DOHH2 (cell line): ENCODE measurements at regions not wholly inside any gene's neighbourhood (a gene's known extent, or its start where the extent isn't known, plus 50 kb on each side); places are given as distances from the start of the nearest gene placed in this dataset.

Source experiments
- H3F3A ChIP-seq: fragments of 200-600 bp; sonication (generic), shearing (Covaris generic); 2 replicates; pipeline ENCODE4 v1.6.0; 2016; ENCODE audit warnings: antibody characterized with exemption, mild to moderate bottlenecking; ENCODE audit not compliant: control insufficient read depth, insufficient read depth
- H3K27ac ChIP-seq: fragments of 200-600 bp; sonication (generic); 2 replicates; pipeline ENCODE4 v1.5.1; 2014; ENCODE audit warnings: low read depth, mild to moderate bottlenecking, low read length, moderate library complexity
- H3K27me3 ChIP-seq: fragments of 200-600 bp; sonication (generic); 2 replicates; pipeline ENCODE4 v1.6.1; 2014; ENCODE audit warnings: mild to moderate bottlenecking, low read length, mixed read lengths; ENCODE audit not compliant: control insufficient read depth
- H3K36me3 ChIP-seq: fragments of 200-600 bp; sonication (generic); 2 replicates; pipeline ENCODE4 v1.6.1; 2014; ENCODE audit warnings: mild to moderate bottlenecking, low read length, moderate library complexity, mixed read lengths; ENCODE audit not compliant: control insufficient read depth
- H3K4me1 ChIP-seq: fragments of 200-600 bp; sonication (generic); 2 replicates; pipeline ENCODE4 v1.6.1; 2014; ENCODE audit warnings: mild to moderate bottlenecking, low read length, mixed read lengths; ENCODE audit not compliant: control insufficient read depth
- H3K4me2 ChIP-seq: fragments of 200-600 bp; sonication (generic); 2 replicates; pipeline ENCODE4 v1.6.0; 2014; ENCODE audit warnings: mild to moderate bottlenecking, low read length, moderate library complexity
- H3K4me3 ChIP-seq: fragments of 200-600 bp; sonication (generic); 2 replicates; pipeline ENCODE4 v1.5.1; 2014; ENCODE audit warnings: mild to moderate bottlenecking, low read length, mixed read lengths
- H3K79me2 ChIP-seq: fragments of 200-600 bp; sonication (generic); 2 replicates; pipeline ENCODE4 v1.6.1; 2014; ENCODE audit warnings: mild to moderate bottlenecking, low read length, mixed read lengths; ENCODE audit not compliant: control insufficient read depth
- H3K9me2 ChIP-seq: fragments of 200-600 bp; sonication (generic); replicated peaks from 2 replicates; pipeline ENCODE4 v1.6.1; 2014; ENCODE audit warnings: mild to moderate bottlenecking, low read length, mixed read lengths; ENCODE audit not compliant: control insufficient read depth
- H3K9me3 ChIP-seq: fragments of 200-600 bp; sonication (generic); 2 replicates; pipeline ENCODE4 v1.6.1; 2014; ENCODE audit warnings: antibody characterized with exemption, low read length, mixed read lengths; ENCODE audit not compliant: control insufficient read depth, insufficient read depth
- H4K20me1 ChIP-seq: fragments of 200-600 bp; sonication (generic); 2 replicates; pipeline ENCODE4 v1.6.0; 2014; ENCODE audit warnings: low read depth, mild to moderate bottlenecking, antibody characterized with exemption, low read length, moderate library complexity; ENCODE audit not compliant: control insufficient read depth, insufficient read depth
- CTCF ChIP-seq: fragments of 200-600 bp; sonication (generic); IDR thresholded peaks from one replicate; pipeline ENCODE4 v1.5.1; 2014; ENCODE audit warnings: antibody characterized with exemption, mild to moderate bottlenecking, low read depth, low read length; ENCODE audit not compliant: poor library complexity, severe bottlenecking
- EZH2phosphoT487 ChIP-seq: fragments of 200-600 bp; sonication (generic); IDR thresholded peaks from 2 replicates; pipeline ENCODE4 v1.6.1; 2017; ENCODE audit warnings: borderline replicate concordance, mild to moderate bottlenecking, antibody characterized with exemption, low read length, moderate library complexity, mixed read lengths

- no peaks in the 10 kb centered on the region for H3K9me2 ChIP-seq
- no peaks in the 10 kb centered on the region for H3F3A ChIP-seq
- H3K27ac ChIP-seq: no peak overlapping the region
- H3K79me2 ChIP-seq: no peaks in the 10 kb centered on the region
- no peaks in the 10 kb centered on the region for H3K4me1 ChIP-seq
- H3K27me3 ChIP-seq: no peaks in the 10 kb centered on the region
- H4K20me1 ChIP-seq: no peaks in the 10 kb centered on the region
- no peak overlapping the region for H3K4me2 ChIP-seq
- no peak overlapping the region for H3K4me3 ChIP-seq
- no peaks in the 10 kb centered on the region for H3K9me3 ChIP-seq
- no peaks in the 10 kb centered on the region for H3K36me3 ChIP-seq
- TF ChIP-seq CTCF: no peak
- no peak for TF ChIP-seq EZH2phosphoT487
Measured at GRCh38 chr14:98694541-98694940, 577.5 kb downstream of the BCL11B start.

GRCh38 chr14:98695809-98696208, 576.2 kb downstream of the BCL11B start:
- Histone ChIP-seq H3K36me3 (no peaks in the 10 kb centered on the region), H3K27me3 (no peaks in the 10 kb centered on the region), H3K4me3 (no peak overlapping the region), H3K79me2 (no peaks in the 10 kb centered on the region), H3K4me2 (no peak overlapping the region), H3K9me3 (no peaks in the 10 kb centered on the region), H4K20me1 (no peaks in the 10 kb centered on the region), H3K9me2 (no peaks in the 10 kb centered on the region), H3K4me1 (no peaks in the 10 kb centered on the region), H3K27ac (no peak overlapping the region), H3F3A (no peaks in the 10 kb centered on the region)
- TF ChIP-seq CTCF (no peak), EZH2phosphoT487 (no peak)

GRCh38 chr14:98698341-98698740, 573.7 kb downstream of the BCL11B start:
- H3K4me2 ChIP-seq: no peak overlapping the region
- no peaks in the 10 kb centered on the region for H3K79me2 ChIP-seq
- H3F3A ChIP-seq: no peaks in the 10 kb centered on the region
- no peaks in the 10 kb centered on the region for H3K36me3 ChIP-seq
- no peaks in the 10 kb centered on the region for H4K20me1 ChIP-seq
- no peak overlapping the region for H3K27ac ChIP-seq
- no peak overlapping the region for H3K4me3 ChIP-seq
- H3K9me3 ChIP-seq: no peaks in the 10 kb centered on the region
- H3K9me2 ChIP-seq: no peaks in the 10 kb centered on the region
- no peaks in the 10 kb centered on the region for H3K4me1 ChIP-seq
- TF ChIP-seq CTCF (no peak), EZH2phosphoT487 (no peak)
- H3K27me3 ChIP-seq: no peaks in the 10 kb centered on the region

GRCh38 chr14:98700748-98701147, 571.2 kb downstream of the BCL11B start:
- no peaks in the 10 kb centered on the region for H3K9me2 ChIP-seq
- H3K4me1 ChIP-seq: no peaks in the 10 kb centered on the region
- H3K79me2 ChIP-seq: no peaks in the 10 kb centered on the region
- H3K36me3 ChIP-seq: no peaks in the 10 kb centered on the region
- no peak overlapping the region for H3K27ac ChIP-seq
- H3K9me3 ChIP-seq: no peaks in the 10 kb centered on the region
- H3K4me3 ChIP-seq: no peak overlapping the region
- TF ChIP-seq EZH2phosphoT487 (no peak), CTCF (no peak)
- H3K27me3 ChIP-seq: no peaks in the 10 kb centered on the region
- no peaks in the 10 kb centered on the region for H3F3A ChIP-seq
- no peaks in the 10 kb centered on the region for H4K20me1 ChIP-seq
- H3K4me2 ChIP-seq: no peak overlapping the region
